SK-N-MC (cell line): ENCODE measurements at regions not wholly inside any gene's neighbourhood (a gene's known extent, or its start where the extent isn't known, plus 50 kb on each side); places are given as distances from the start of the nearest gene placed in this dataset.

Experiments
- DNase-seq: peaks from one replicate; pipeline ENCODE4 v3.0.0-alpha.2; 2011; ENCODE audit warnings: low read depth, low spot score
- H3K27ac ChIP-seq: fragments of 200-600 bp; sonication (generic); 2 replicates; pipeline ENCODE4 v1.5.1; 2016; ENCODE audit warnings: mixed run types
- H3K36me3 ChIP-seq: fragments of 200-600 bp; sonication (generic); 2 replicates; pipeline ENCODE4 v1.6.1; 2017; ENCODE audit warnings: antibody characterized with exemption, low read length, mixed read lengths; ENCODE audit not compliant: insufficient read depth
- H3K4me3 ChIP-seq: fragments of 200-600 bp; sonication (generic); 2 replicates; pipeline ENCODE4 v1.5.1; 2016
- H3K9ac ChIP-seq: fragments of 200-600 bp; sonication (generic); 2 replicates; pipeline ENCODE4 v1.8.0; 2017; ENCODE audit warnings: mixed run types, mixed read lengths; ENCODE audit not compliant: insufficient read length
- H3K9me3 ChIP-seq: fragments of 200-600 bp; sonication (generic); 2 replicates; pipeline ENCODE4 v1.6.1; 2017; ENCODE audit warnings: low read depth, mild to moderate bottlenecking, antibody characterized with exemption, low read length, moderate library complexity, mixed read lengths
- EZH2 ChIP-seq: fragments of 200-600 bp; sonication (generic); IDR thresholded peaks from one replicate; pipeline ENCODE4 v1.6.1; 2017; ENCODE audit warnings: antibody characterized with exemption
- FOXP2 ChIP-seq: optimal IDR thresholded peaks from 2 replicates; pipeline ENCODE3; 2011; ENCODE audit warnings: mild to moderate bottlenecking, moderate library complexity; ENCODE audit not compliant: insufficient read depth; ENCODE audit errors: extremely low read length, control extremely low read depth
- POLR2AphosphoS5 ChIP-seq: IDR thresholded peaks from 2 replicates; pipeline ENCODE4 v1.6.1; 2012; ENCODE audit warnings: mild to moderate bottlenecking, low read depth, low read length, borderline replicate concordance

GRCh38 chr7:109930049-109930448, 1160.9 kb upstream of the LRRN3 start:
- Histone ChIP-seq H3K36me3 (no peaks in the 10 kb centered on the region), H3K9ac (no peak overlapping the region), H3K27ac (no peak overlapping the region), H3K9me3 (no peaks in the 10 kb centered on the region), H3K4me3 (no peak overlapping the region)
- DNase-seq, result no peak
- no peak for TF ChIP-seq FOXP2

GRCh38 chr7:109939207-109939606, 1151.7 kb upstream of the LRRN3 start:
- Histone ChIP-seq H3K27ac (no peak overlapping the region), H3K9ac (no peak overlapping the region), H3K9me3 (no peaks in the 10 kb centered on the region), H3K36me3 (no peaks in the 10 kb centered on the region), H3K4me3 (no peak overlapping the region)
- DNase-seq, result no peak
- TF ChIP-seq FOXP2 (no peak), POLR2AphosphoS5 (no peak), EZH2 (no peak)

GRCh38 chr7:109945820-109946518, 1145.0 kb upstream of the LRRN3 start:
- DNase-seq, result no peak
- no peaks in the 10 kb centered on the region for H3K9me3 ChIP-seq
- H3K4me3 ChIP-seq, result no peak overlapping the region
- TF ChIP-seq EZH2 (no peak), FOXP2 (no peak), POLR2AphosphoS5 (no peak)
- H3K27ac ChIP-seq, result no peak overlapping the region
- no peaks in the 10 kb centered on the region for H3K36me3 ChIP-seq
- H3K9ac ChIP-seq, result no peak overlapping the region

- Histone ChIP-seq H3K9me3 (no peaks in the 10 kb centered on the region), H3K27ac (no peak overlapping the region), H3K4me3 (no peak overlapping the region), H3K9ac (no peak overlapping the region), H3K36me3 (no peaks in the 10 kb centered on the region)
- DNase-seq, result no peak
- TF ChIP-seq EZH2 (no peak), FOXP2 (no peak), POLR2AphosphoS5 (no peak)
Measured at GRCh38 chr7:109950256-109950655, 1140.7 kb upstream of the LRRN3 start.

- Histone ChIP-seq H3K36me3 (no peaks in the 10 kb centered on the region), H3K27ac (no peak overlapping the region), H3K4me3 (no peak overlapping the region), H3K9ac (no peak overlapping the region), H3K9me3 (no peaks in the 10 kb centered on the region)
- no peak for TF ChIP-seq POLR2AphosphoS5
- no peak for TF ChIP-seq FOXP2
- TF ChIP-seq EZH2, result no peak
- no peak for DNase-seq
Measured at GRCh38 chr7:109950821-109951564, 1139.9 kb upstream of the LRRN3 start.

- DNase-seq, result no peak
- Histone ChIP-seq H3K4me3 (no peak overlapping the region), H3K27ac (no peak overlapping the region), H3K9ac (no peak overlapping the region), H3K36me3 (no peaks in the 10 kb centered on the region), H3K9me3 (no peaks in the 10 kb centered on the region)
- TF ChIP-seq POLR2AphosphoS5, result no peak
- no peak for TF ChIP-seq EZH2
- TF ChIP-seq FOXP2, result no peak
Measured at GRCh38 chr7:109951565-109951928, 1139.4 kb upstream of the LRRN3 start.

GRCh38 chr7:109955986-109956385, 1134.9 kb upstream of the LRRN3 start:
- Histone ChIP-seq H3K4me3 (no peak overlapping the region), H3K36me3 (no peaks in the 10 kb centered on the region), H3K27ac (no peak overlapping the region), H3K9me3 (no peaks in the 10 kb centered on the region), H3K9ac (no peak overlapping the region)
- DNase-seq, result no peak
- TF ChIP-seq POLR2AphosphoS5 (no peak), EZH2 (no peak)

GRCh38 chr7:109956916-109957315, 1134.0 kb upstream of the LRRN3 start:
- Histone ChIP-seq H3K27ac (no peak overlapping the region), H3K36me3 (no peaks in the 10 kb centered on the region), H3K9me3 (no peaks in the 10 kb centered on the region), H3K4me3 (no peak overlapping the region), H3K9ac (no peak overlapping the region)
- no peak for DNase-seq
- TF ChIP-seq FOXP2 (no peak), POLR2AphosphoS5 (no peak), EZH2 (no peak)
